22Rv1 (cell line): ENCODE measurements at regions not wholly inside any gene's neighbourhood (a gene's known extent, or its start where the extent isn't known, plus 50 kb on each side); places are given as distances from the start of the nearest gene placed in this dataset.

Experiments
- ZFX ChIP-seq: fragments of 450-650 bp; IDR thresholded peaks from 2 replicates; pipeline ENCODE4 v1.6.1; 2017; ENCODE audit warnings: antibody characterized with exemption, borderline replicate concordance
- TF ChIP-seq, protein P1 (sequence below): fragments of 450-650 bp; IDR thresholded peaks from 2 replicates; pipeline ENCODE4 v1.5.1; 2017; ENCODE audit warnings: mild to moderate bottlenecking

- TF ChIP-seq, protein P1, sequence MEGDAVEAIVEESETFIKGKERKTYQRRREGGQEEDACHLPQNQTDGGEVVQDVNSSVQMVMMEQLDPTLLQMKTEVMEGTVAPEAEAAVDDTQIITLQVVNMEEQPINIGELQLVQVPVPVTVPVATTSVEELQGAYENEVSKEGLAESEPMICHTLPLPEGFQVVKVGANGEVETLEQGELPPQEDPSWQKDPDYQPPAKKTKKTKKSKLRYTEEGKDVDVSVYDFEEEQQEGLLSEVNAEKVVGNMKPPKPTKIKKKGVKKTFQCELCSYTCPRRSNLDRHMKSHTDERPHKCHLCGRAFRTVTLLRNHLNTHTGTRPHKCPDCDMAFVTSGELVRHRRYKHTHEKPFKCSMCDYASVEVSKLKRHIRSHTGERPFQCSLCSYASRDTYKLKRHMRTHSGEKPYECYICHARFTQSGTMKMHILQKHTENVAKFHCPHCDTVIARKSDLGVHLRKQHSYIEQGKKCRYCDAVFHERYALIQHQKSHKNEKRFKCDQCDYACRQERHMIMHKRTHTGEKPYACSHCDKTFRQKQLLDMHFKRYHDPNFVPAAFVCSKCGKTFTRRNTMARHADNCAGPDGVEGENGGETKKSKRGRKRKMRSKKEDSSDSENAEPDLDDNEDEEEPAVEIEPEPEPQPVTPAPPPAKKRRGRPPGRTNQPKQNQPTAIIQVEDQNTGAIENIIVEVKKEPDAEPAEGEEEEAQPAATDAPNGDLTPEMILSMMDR, result no peak
- TF ChIP-seq ZFX, result no peak
These were observed 322.1 kb upstream of the NOCT start for GRCh38 chr4:138693526-138693925.
